Right atrium auricular region (tissue), 2 donors: ENCODE measurements at regions not wholly inside any gene's neighbourhood (a gene's known extent, or its start where the extent isn't known, plus 50 kb on each side); places are given as distances from the start of the nearest gene placed in this dataset.

Experiments used
- DNase-seq: peaks from one replicate; pipeline ENCODE4 v3.0.0-alpha.2; 2019; ENCODE audit warnings: low spot score
- H3K27ac ChIP-seq, 2 donors: fragments of 200-600 bp; sonication (generic); 1 replicate in 1 of 2; 2 replicates in 1 of 2; pipeline ENCODE4 v1.5.1; 2016 to 2019
- H3K27me3 ChIP-seq, 2 donors: fragments of 200-600 bp; sonication (generic); one replicate each; pipeline versions ENCODE4 v1.5.1 to v1.6.0; 2017 to 2019
- H3K36me3 ChIP-seq: fragments of 200-600 bp; sonication (generic); one replicate; pipeline ENCODE4 v1.5.1; 2016
- H3K4me1 ChIP-seq, 2 donors: fragments of 200-600 bp; sonication (generic); one replicate each; pipeline versions ENCODE4 v1.5.1 to v1.6.0; 2017 to 2019
- H3K4me3 ChIP-seq, 2 donors: fragments of 200-600 bp; sonication (generic); 1 replicate in 1 of 2; 2 replicates in 1 of 2; pipeline ENCODE4 v1.5.1; 2017 to 2019; ENCODE audit warnings: mild to moderate bottlenecking in 1 of 2, moderate library complexity in 1 of 2
- H3K9me3 ChIP-seq, 2 donors: fragments of 200-600 bp; sonication (generic); one replicate each; pipeline ENCODE4 v1.5.1; 2019
- CTCF ChIP-seq, 2 donors: fragments of 200-600 bp; sonication (generic); IDR thresholded peaks; one replicate each; pipeline ENCODE4 v1.5.1; 2019; ENCODE audit warnings: antibody characterized with exemption in 2 of 2

- H3K4me3 ChIP-seq = no peak overlapping the region
- no peak for TF ChIP-seq CTCF (IDR thresholded peaks at IDR 0.05)
- no peak for DNase-seq
Measured at GRCh38 chr16:62294213-62294972, 258.2 kb upstream of the CDH8 start.

GRCh38 chr16:62288990-62289629 lies 252.9 kb upstream of the CDH8 start:
- H3K9me3 ChIP-seq = no peaks in the 10 kb centered on the region
- no peak for TF ChIP-seq CTCF (IDR thresholded peaks at IDR 0.05)
- DNase-seq = no peak
- no peaks in the 10 kb centered on the region for H3K27me3 ChIP-seq
- no peaks in the 10 kb centered on the region for H3K4me1 ChIP-seq
- H3K4me3 ChIP-seq = no peak overlapping the region
- no peaks in the 10 kb centered on the region for H3K36me3 ChIP-seq
- no peak overlapping the region for H3K27ac ChIP-seq

More at GRCh38 chr16:62294213-62294972, 258.2 kb upstream of the CDH8 start:
- Histone ChIP-seq H3K27ac (no peak overlapping the region), H3K4me1 (no peaks in the 10 kb centered on the region), H3K27me3 (no peaks in the 10 kb centered on the region), H3K36me3 (no peaks in the 10 kb centered on the region), H3K9me3 (no peaks in the 10 kb centered on the region)

GRCh38 chr16:62280506-62280905 lies 244.3 kb upstream of the CDH8 start:
- H3K4me1 ChIP-seq = no peaks in the 10 kb centered on the region
- H3K27me3 ChIP-seq = no peaks in the 10 kb centered on the region
- H3K9me3 ChIP-seq = no peaks in the 10 kb centered on the region
- H3K27ac ChIP-seq = no peak overlapping the region
- no peak for DNase-seq
- no peaks in the 10 kb centered on the region for H3K36me3 ChIP-seq
- no peak overlapping the region for H3K4me3 ChIP-seq
- TF ChIP-seq CTCF (IDR thresholded peaks at IDR 0.05) = no peak

- no peak for TF ChIP-seq CTCF (IDR thresholded peaks at IDR 0.05)
- Histone ChIP-seq H3K4me1 (no peaks in the 10 kb centered on the region), H3K27ac (no peak overlapping the region), H3K27me3 (no peaks in the 10 kb centered on the region), H3K9me3 (no peaks in the 10 kb centered on the region), H3K36me3 (no peaks in the 10 kb centered on the region), H3K4me3 (no peak overlapping the region)
- DNase-seq = no peak
Measured at GRCh38 chr16:62277942-62278341, 241.7 kb upstream of the CDH8 start.

- TF ChIP-seq CTCF (IDR thresholded peaks at IDR 0.05) = no peak
- Histone ChIP-seq H3K4me1 (no peaks in the 10 kb centered on the region), H3K9me3 (no peaks in the 10 kb centered on the region), H3K27ac (no peak overlapping the region), H3K27me3 (no peaks in the 10 kb centered on the region), H3K4me3 (no peak overlapping the region), H3K36me3 (no peaks in the 10 kb centered on the region)
- DNase-seq = no peak
Measured at GRCh38 chr16:62276637-62277036, 240.4 kb upstream of the CDH8 start.
